ENCODE measurements at regions not wholly inside any gene's neighbourhood (a gene's known extent, or its start where the extent isn't known, plus 50 kb on each side); places are given as distances from the start of the nearest gene placed in this dataset.
"Not testable (repeated sequence)": the region's sequence is repeated elsewhere in the genome, so short reads cannot be mapped to it uniquely, and the experiment has no call there.

DNA sequence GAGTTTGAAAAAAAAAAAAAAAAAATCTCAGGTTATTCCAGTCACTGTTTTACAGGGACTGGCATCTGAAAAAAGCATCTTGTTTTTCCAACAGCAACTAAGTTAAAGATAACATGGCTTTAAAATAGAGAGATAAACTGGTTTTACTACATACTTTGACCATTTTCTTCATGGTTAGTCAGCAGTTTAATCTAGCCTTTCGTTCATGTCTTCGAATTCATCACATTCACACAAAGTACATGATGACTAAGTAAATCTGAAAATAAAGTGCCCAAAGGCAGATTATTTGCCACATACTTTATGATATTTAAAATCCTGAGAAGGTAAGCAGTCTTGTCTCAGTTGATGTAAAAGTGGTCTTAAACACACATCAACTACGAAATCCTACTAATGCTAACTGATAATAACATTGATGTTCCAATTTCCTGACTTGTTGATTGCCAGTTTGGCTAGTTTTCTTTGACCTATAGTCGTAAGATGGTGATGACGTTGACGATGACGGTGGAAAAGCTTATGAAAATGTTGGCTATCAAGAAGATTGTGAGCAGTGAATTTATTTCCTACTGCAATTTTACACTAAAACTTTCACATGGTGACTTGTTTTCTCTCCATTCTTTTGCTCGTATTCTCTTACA is 540.5 kb upstream of the BOD1L1 start:
- no peak for DNase-seq (ENCODE audit: low read depth)
- TF ChIP-seq, protein P1, sequence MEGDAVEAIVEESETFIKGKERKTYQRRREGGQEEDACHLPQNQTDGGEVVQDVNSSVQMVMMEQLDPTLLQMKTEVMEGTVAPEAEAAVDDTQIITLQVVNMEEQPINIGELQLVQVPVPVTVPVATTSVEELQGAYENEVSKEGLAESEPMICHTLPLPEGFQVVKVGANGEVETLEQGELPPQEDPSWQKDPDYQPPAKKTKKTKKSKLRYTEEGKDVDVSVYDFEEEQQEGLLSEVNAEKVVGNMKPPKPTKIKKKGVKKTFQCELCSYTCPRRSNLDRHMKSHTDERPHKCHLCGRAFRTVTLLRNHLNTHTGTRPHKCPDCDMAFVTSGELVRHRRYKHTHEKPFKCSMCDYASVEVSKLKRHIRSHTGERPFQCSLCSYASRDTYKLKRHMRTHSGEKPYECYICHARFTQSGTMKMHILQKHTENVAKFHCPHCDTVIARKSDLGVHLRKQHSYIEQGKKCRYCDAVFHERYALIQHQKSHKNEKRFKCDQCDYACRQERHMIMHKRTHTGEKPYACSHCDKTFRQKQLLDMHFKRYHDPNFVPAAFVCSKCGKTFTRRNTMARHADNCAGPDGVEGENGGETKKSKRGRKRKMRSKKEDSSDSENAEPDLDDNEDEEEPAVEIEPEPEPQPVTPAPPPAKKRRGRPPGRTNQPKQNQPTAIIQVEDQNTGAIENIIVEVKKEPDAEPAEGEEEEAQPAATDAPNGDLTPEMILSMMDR (IDR thresholded peaks at IDR 0.05; ENCODE audit: insufficient read depth, low read depth, low read length, missing control alignments): no peak
- no peak overlapping the region for H3K4me3 ChIP-seq (ENCODE audit: low read depth, low read length)

DNA sequence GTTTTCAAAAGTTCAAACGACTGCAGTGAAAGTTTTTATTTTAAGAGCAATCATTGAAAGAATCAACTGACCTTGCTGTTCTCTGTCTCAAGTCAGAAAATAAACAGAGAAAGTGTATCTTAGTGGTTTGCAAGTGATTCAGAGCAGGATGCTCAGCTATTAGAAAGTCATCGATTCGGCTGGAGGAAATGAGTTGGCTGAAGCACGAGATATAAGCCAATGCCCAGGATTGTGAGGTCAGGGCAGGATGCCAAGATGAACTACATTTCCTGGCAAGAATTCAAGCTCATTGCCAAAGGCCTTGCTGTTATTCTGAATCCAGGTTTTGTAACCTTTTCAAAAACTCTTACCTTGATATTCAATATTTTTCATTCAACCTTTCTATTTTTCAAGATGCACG is 541.4 kb upstream of the BOD1L1 start:
- no peak overlapping the region for H3K4me3 ChIP-seq (ENCODE audit: low read depth, low read length)
- peak; percentile 60 for DNase-seq (ENCODE audit: low read depth)
- TF ChIP-seq, protein P1 (IDR thresholded peaks at IDR 0.05; ENCODE audit: insufficient read depth, low read depth, low read length, missing control alignments): no peak

- DNase-seq (ENCODE audit: low read depth): no peak
- no peak overlapping the region for H3K4me3 ChIP-seq (ENCODE audit: low read depth, low read length)
- TF ChIP-seq, protein P1 (IDR thresholded peaks at IDR 0.05; ENCODE audit: insufficient read depth, low read depth, low read length, missing control alignments): no peak
Observed at GRCh38 chr4:14169460-14169859, 541.9 kb upstream of the BOD1L1 start.

DNA sequence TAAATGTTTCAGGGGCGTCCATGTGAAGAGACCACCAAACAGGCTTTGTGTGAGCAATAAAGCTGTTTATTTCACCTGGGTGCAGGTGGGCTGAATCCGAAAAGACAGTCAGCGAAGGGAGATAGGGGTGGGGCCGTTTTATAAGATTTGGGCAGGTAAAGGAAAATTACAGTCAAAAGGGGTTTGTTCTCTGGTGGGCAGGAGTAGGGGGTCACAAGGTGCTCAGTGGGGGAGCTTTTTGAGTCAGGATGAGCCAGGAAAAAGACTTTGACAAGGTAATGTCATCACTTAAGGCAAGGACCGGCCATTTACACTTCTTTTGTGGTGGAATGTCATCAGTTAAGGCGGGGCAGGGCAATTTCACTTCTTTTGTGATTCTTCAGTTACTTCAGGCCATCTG is 542.4 kb upstream of the BOD1L1 start:
- DNase-seq (ENCODE audit: low read depth); H3K4me3 ChIP-seq (ENCODE audit: low read depth, low read length): not testable (repeated sequence)

- no peak for DNase-seq (ENCODE audit: low read depth)
- TF ChIP-seq, protein P1 (IDR thresholded peaks at IDR 0.05; ENCODE audit: insufficient read depth, low read depth, low read length, missing control alignments): no peak
- H3K4me3 ChIP-seq (ENCODE audit: low read depth, low read length): no peak overlapping the region
Observed at GRCh38 chr4:14176613-14177012, 549.1 kb upstream of the BOD1L1 start.

- no peak overlapping the region for H3K4me3 ChIP-seq (ENCODE audit: low read depth, low read length)
- TF ChIP-seq, protein P1 (IDR thresholded peaks at IDR 0.05; ENCODE audit: insufficient read depth, low read depth, low read length, missing control alignments): no peak
- DNase-seq (ENCODE audit: low read depth): peak; percentile 82
Observed at GRCh38 chr4:14177987-14178386, 550.5 kb upstream of the BOD1L1 start.

DNA sequence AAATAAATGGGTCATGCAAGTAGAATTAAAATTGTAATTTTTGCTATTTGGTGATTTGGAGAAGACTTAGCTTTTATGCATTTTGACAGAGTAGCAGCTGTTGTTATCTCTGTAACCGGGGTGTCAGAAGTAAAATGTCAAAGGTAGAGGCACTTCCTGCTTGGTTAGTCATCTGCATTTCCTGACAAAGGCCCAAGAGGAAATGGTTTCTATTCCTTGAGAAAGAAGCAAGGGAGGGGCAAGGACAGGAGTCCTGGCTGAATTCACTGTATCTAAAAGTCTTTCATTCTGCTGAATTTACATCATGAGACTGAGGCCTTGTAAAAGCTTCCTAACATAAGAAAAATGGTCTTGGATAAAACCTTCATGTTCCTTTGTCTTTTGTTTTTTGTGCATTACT is 550.9 kb upstream of the BOD1L1 start:
- H3K4me3 ChIP-seq (ENCODE audit: low read depth, low read length): no peak overlapping the region
- DNase-seq (ENCODE audit: low read depth): peak; percentile 63
- TF ChIP-seq, protein P1 (IDR thresholded peaks at IDR 0.05; ENCODE audit: insufficient read depth, low read depth, low read length, missing control alignments): no peak

All from GM12865 (cell line).